ENCODE measurements at regions not wholly inside any gene's neighbourhood (a gene's known extent, or its start where the extent isn't known, plus 50 kb on each side); places are given as distances from the start of the nearest gene placed in this dataset.

- no peak overlapping the region for H3K4me3 Mint-ChIP-seq (ENCODE audit: unreplicated experiment)
- H3K36me3 Mint-ChIP-seq (ENCODE audit: unreplicated experiment) = no peaks in the 10 kb centered on the region
- no peaks in the 10 kb centered on the region for H3K4me1 Mint-ChIP-seq (ENCODE audit: low read depth, unreplicated experiment)
- H3K27ac Mint-ChIP-seq (ENCODE audit: unreplicated experiment) = no peak overlapping the region
- no peak for TF ChIP-seq CTCF (IDR thresholded peaks at IDR 0.05; ENCODE audit: partially characterized antibody, unreplicated experiment)
- H3K27me3 Mint-ChIP-seq (ENCODE audit: unreplicated experiment) = no peaks in the 10 kb centered on the region
- H3K9me3 Mint-ChIP-seq (ENCODE audit: unreplicated experiment) = no peaks in the 10 kb centered on the region
- DNase-seq = no peak
Measured at GRCh38 chrX:116339407-116339806, 97.0 kb upstream of the SLC6A14 start.

GRCh38 chrX:116342903-116343302 lies 93.5 kb upstream of the SLC6A14 start:
- no peaks in the 10 kb centered on the region for H3K27me3 Mint-ChIP-seq (ENCODE audit: unreplicated experiment)
- no peak overlapping the region for H3K4me3 Mint-ChIP-seq (ENCODE audit: unreplicated experiment)
- no peaks in the 10 kb centered on the region for H3K36me3 Mint-ChIP-seq (ENCODE audit: unreplicated experiment)
- TF ChIP-seq CTCF (IDR thresholded peaks at IDR 0.05; ENCODE audit: partially characterized antibody, unreplicated experiment) = no peak
- no peaks in the 10 kb centered on the region for H3K9me3 Mint-ChIP-seq (ENCODE audit: unreplicated experiment)
- no peak for DNase-seq
- H3K27ac Mint-ChIP-seq (ENCODE audit: unreplicated experiment) = no peak overlapping the region
- no peaks in the 10 kb centered on the region for H3K4me1 Mint-ChIP-seq (ENCODE audit: low read depth, unreplicated experiment)

- TF ChIP-seq CTCF (IDR thresholded peaks at IDR 0.05; ENCODE audit: partially characterized antibody, unreplicated experiment) = no peak
- Mint-ChIP-seq H3K9me3 (ENCODE audit: unreplicated experiment) (no peaks in the 10 kb centered on the region), H3K36me3 (ENCODE audit: unreplicated experiment) (no peaks in the 10 kb centered on the region), H3K27me3 (ENCODE audit: unreplicated experiment) (no peaks in the 10 kb centered on the region), H3K27ac (ENCODE audit: unreplicated experiment) (no peak overlapping the region), H3K4me3 (ENCODE audit: unreplicated experiment) (no peak overlapping the region), H3K4me1 (ENCODE audit: low read depth, unreplicated experiment) (no peaks in the 10 kb centered on the region)
- DNase-seq = no peak
Measured at GRCh38 chrX:116345958-116346357, 90.4 kb upstream of the SLC6A14 start.

- H3K36me3 Mint-ChIP-seq (ENCODE audit: unreplicated experiment) = no peaks in the 10 kb centered on the region
- H3K4me1 Mint-ChIP-seq (ENCODE audit: low read depth, unreplicated experiment) = no peaks in the 10 kb centered on the region
- H3K4me3 Mint-ChIP-seq (ENCODE audit: unreplicated experiment) = no peak overlapping the region
- H3K27ac Mint-ChIP-seq (ENCODE audit: unreplicated experiment) = no peak overlapping the region
- TF ChIP-seq CTCF (IDR thresholded peaks at IDR 0.05; ENCODE audit: partially characterized antibody, unreplicated experiment) = no peak
- no peaks in the 10 kb centered on the region for H3K27me3 Mint-ChIP-seq (ENCODE audit: unreplicated experiment)
- no peaks in the 10 kb centered on the region for H3K9me3 Mint-ChIP-seq (ENCODE audit: unreplicated experiment)
- DNase-seq = no peak
Measured at GRCh38 chrX:116357329-116357728, 79.1 kb upstream of the SLC6A14 start.

- Mint-ChIP-seq H3K27me3 (ENCODE audit: unreplicated experiment) (no peaks in the 10 kb centered on the region), H3K27ac (ENCODE audit: unreplicated experiment) (no peak overlapping the region), H3K36me3 (ENCODE audit: unreplicated experiment) (no peaks in the 10 kb centered on the region), H3K4me3 (ENCODE audit: unreplicated experiment) (no peak overlapping the region), H3K4me1 (ENCODE audit: low read depth, unreplicated experiment) (no peaks in the 10 kb centered on the region), H3K9me3 (ENCODE audit: unreplicated experiment) (no peaks in the 10 kb centered on the region)
- no peak for DNase-seq
- no peak for TF ChIP-seq CTCF (IDR thresholded peaks at IDR 0.05; ENCODE audit: partially characterized antibody, unreplicated experiment)
Measured at GRCh38 chrX:116378961-116379360, 57.4 kb upstream of the SLC6A14 start.
